Body of pancreas (tissue), 4 donors: ENCODE measurements at regions not wholly inside any gene's neighbourhood (a gene's known extent, or its start where the extent isn't known, plus 50 kb on each side); places are given as distances from the start of the nearest gene placed in this dataset.

ENCODE experiments used
- POLR2A ChIP-seq, 3 donors: fragments of 450-650 bp; IDR thresholded peaks; one replicate each; pipeline ENCODE4 v1.6.1; 2016; ENCODE audit warnings: antibody characterized with exemption in 3 of 3, mild to moderate bottlenecking in 2 of 3
- TF ChIP-seq, protein P1 (sequence below), 7 experiments: fragments of 450-650 bp in 4 of 7; fragments of 200-600 bp in 3 of 7; sonication (generic) in 3 of 7; IDR thresholded peaks; one replicate each; pipeline ENCODE4 v1.5.1; 2016 to 2019; ENCODE audit warnings: antibody characterized with exemption in 7 of 7

DNA sequence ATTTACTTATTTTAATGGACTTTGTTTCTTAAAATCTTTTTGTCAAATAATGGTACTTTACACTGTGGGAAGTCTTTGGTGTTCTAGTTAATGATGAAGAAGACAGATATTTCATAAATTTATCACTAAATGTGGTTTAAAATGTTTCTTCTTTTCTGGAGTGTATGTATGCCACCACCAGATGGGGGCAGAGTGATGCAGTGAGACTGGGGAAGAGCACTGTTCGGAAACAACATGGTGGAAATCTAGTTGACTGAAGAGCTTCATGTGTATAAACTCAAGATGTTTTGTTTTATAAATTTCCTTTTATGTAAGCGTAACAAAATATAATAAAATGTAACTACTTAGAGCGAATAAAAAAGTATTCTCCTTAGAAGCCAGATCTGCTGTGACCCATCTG is 195.1 kb downstream of the KCNE4 start:
- TF ChIP-seq POLR2A (IDR thresholded peaks at IDR 0.05): no peak
- TF ChIP-seq, protein P1, sequence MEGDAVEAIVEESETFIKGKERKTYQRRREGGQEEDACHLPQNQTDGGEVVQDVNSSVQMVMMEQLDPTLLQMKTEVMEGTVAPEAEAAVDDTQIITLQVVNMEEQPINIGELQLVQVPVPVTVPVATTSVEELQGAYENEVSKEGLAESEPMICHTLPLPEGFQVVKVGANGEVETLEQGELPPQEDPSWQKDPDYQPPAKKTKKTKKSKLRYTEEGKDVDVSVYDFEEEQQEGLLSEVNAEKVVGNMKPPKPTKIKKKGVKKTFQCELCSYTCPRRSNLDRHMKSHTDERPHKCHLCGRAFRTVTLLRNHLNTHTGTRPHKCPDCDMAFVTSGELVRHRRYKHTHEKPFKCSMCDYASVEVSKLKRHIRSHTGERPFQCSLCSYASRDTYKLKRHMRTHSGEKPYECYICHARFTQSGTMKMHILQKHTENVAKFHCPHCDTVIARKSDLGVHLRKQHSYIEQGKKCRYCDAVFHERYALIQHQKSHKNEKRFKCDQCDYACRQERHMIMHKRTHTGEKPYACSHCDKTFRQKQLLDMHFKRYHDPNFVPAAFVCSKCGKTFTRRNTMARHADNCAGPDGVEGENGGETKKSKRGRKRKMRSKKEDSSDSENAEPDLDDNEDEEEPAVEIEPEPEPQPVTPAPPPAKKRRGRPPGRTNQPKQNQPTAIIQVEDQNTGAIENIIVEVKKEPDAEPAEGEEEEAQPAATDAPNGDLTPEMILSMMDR (IDR thresholded peaks at IDR 0.05): peak in 4 of 7 experiments; percentile 5 to 38 (median 24)
